K562 (cell line): ENCODE measurements at regions not wholly inside any gene's neighbourhood (a gene's known extent, or its start where the extent isn't known, plus 50 kb on each side); places are given as distances from the start of the nearest gene placed in this dataset.

Source experiments
- ATAC-seq: fragments of 200-7000 bp; cut with Tn5 transposase; 3 replicates; pipeline ENCODE4 v1.9.1; 2020; ENCODE audit warnings: moderate library complexity
- BruUV-seq: library from RNA; stranded (reverse); fragments of 400-500 nt; replicated peaks from 2 replicates; lab custom pipeline; 2021; lab: Mats Ljungman, UMichigan
- CTCF ChIA-PET: fragments of 300-600 bp; formaldehyde crosslinking; extraction: SDS; loops from one replicate; lab custom pipeline; 2021; ENCODE audit warnings: low intra/inter-chr PET ratio; lab: Yijun Ruan, JAX
- POLR2A ChIA-PET: fragments of 300-600, 350-650 bp; sonication (Branson Sonifier 250); formaldehyde crosslinking; extraction: SDS; loops from one replicate; lab custom pipeline; 2021; ENCODE audit warnings: antibody characterized with exemption, inconsistent platforms; lab: Yijun Ruan, JAX
- DNase-seq, 4 experiments: peaks; one replicate each; pipeline versions ENCODE4 v3.0.0 to v3.0.0-alpha.2; 2011 to 2018; ENCODE audit warnings: low spot score in 3 of 4, mixed read lengths in 3 of 4; ENCODE audit errors: extremely low read depth in 1 of 4
- FAIRE-seq: peaks from 2 replicates; lab custom pipeline; 2011; peaks lifted over from hg19 to GRCh38; lab: Jason Lieb, UNC
- H2AFZ ChIP-seq: 2 replicates; pipeline ENCODE4 v1.6.0; 2011; ENCODE audit warnings: low read depth, low read length, control low read depth, inconsistent platforms
- H3K27ac ChIP-seq: fragments of 200-600 bp; 3 replicates; pipeline ENCODE4 v1.8.0; 2011; ENCODE audit warnings: low read depth, mild to moderate bottlenecking, control low read depth, inconsistent platforms, low read length, moderate library complexity, mixed read lengths; ENCODE audit errors: extremely low read depth
- H3K27me3 ChIP-seq, 2 experiments: fragments of 300-600 bp in 1 of 2; 2 replicates in 1 of 2; 3 replicates in 1 of 2; pipeline versions ENCODE4 v1.6.0 to v1.8.0; 2011; ENCODE audit warnings: inconsistent platforms in 2 of 2, low read length in 2 of 2, mild to moderate bottlenecking in 1 of 2, mixed read lengths in 1 of 2, moderate library complexity in 1 of 2; ENCODE audit not compliant: control insufficient read depth in 2 of 2, insufficient read depth in 2 of 2
- H3K36me3 ChIP-seq: fragments of 300-600 bp; 3 replicates; pipeline ENCODE4 v1.8.0; 2011; ENCODE audit warnings: mild to moderate bottlenecking, low read length, inconsistent platforms; ENCODE audit not compliant: control insufficient read depth, insufficient read depth
- H3K4me1 ChIP-seq, 2 experiments: fragments of 200-600 bp in 1 of 2; replicated peaks in 1 of 2; 2 replicates in 1 of 2; 3 replicates in 1 of 2; pipeline versions ENCODE4 v1.5.1 to v1.8.0; 2011; ENCODE audit warnings: inconsistent platforms in 2 of 2, low read length in 2 of 2, mild to moderate bottlenecking in 1 of 2, mixed read lengths in 1 of 2, moderate library complexity in 1 of 2; ENCODE audit not compliant: control insufficient read depth in 2 of 2, insufficient read depth in 2 of 2
- H3K4me2 ChIP-seq: 2 replicates; pipeline ENCODE4 v1.6.1; 2011; ENCODE audit warnings: low read length, control low read depth, inconsistent platforms, mixed read lengths; ENCODE audit not compliant: insufficient read depth
- H3K4me3 ChIP-seq: fragments of 200-600 bp; sonication (generic), shearing (Covaris generic); 2 replicates; pipeline ENCODE4 v1.5.1; 2016; ENCODE audit warnings: control low read depth, inconsistent platforms
- H3K79me2 ChIP-seq: fragments of 200-600 bp; 3 replicates; pipeline ENCODE4 v1.8.0; 2011; ENCODE audit warnings: low read length, inconsistent platforms; ENCODE audit not compliant: control insufficient read depth, insufficient read depth
- H3K9ac ChIP-seq, 2 experiments: 2 replicates each; pipeline versions ENCODE4 v1.6.0 to v1.6.1; 2011; ENCODE audit warnings: low read depth in 2 of 2, low read length in 2 of 2, control low read depth in 1 of 2, inconsistent platforms in 1 of 2, mild to moderate bottlenecking in 1 of 2, mixed read lengths in 1 of 2; ENCODE audit not compliant: insufficient read depth in 1 of 2
- H3K9me1 ChIP-seq: one replicate; pipeline ENCODE4 v1.6.0; 2011; ENCODE audit warnings: inconsistent platforms, mild to moderate bottlenecking, low read length, moderate library complexity; ENCODE audit not compliant: control insufficient read depth, insufficient read depth
- H3K9me3 ChIP-seq: replicated peaks from 2 replicates; pipeline ENCODE4 v1.5.1; 2011; ENCODE audit warnings: low read depth, low read length, inconsistent platforms; ENCODE audit not compliant: control insufficient read depth, insufficient read depth
- H4K20me1 ChIP-seq: replicated peaks from 2 replicates; pipeline ENCODE4 v1.6.1; 2011; ENCODE audit warnings: low read length, inconsistent platforms, mixed read lengths; ENCODE audit not compliant: control insufficient read depth, insufficient read depth
- DLX4 ChIP-seq: fragments of 250-450 bp; sonication (Bioruptor Pico); IDR thresholded peaks from 2 replicates; pipeline ENCODE4 v1.6.1; 2021; ENCODE audit warnings: mild to moderate bottlenecking
- E4F1 ChIP-seq: fragments of 250-450 bp; sonication (Bioruptor Pico); IDR thresholded peaks from 2 replicates; pipeline ENCODE4 v1.5.0; 2021; ENCODE audit warnings: mild to moderate bottlenecking, borderline replicate concordance
- ELF1 ChIP-seq: fragments of 200-800 bp; sonication (Bioruptor generic); IDR thresholded peaks from 2 replicates; pipeline ENCODE4 v1.6.1; 2016; ENCODE audit warnings: missing genetic modification characterization, missing compliant biosample characterization
- FOXP1 ChIP-seq: sonication (generic); formaldehyde crosslinking; IDR thresholded peaks from 2 replicates; pipeline ENCODE4 v1.8.0; 2022; ENCODE audit warnings: mild to moderate bottlenecking, missing genetic modification reagents
- NCOA6 ChIP-seq: fragments of 450-650 bp; IDR thresholded peaks from 2 replicates; pipeline ENCODE4 v1.6.1; 2017; ENCODE audit warnings: mild to moderate bottlenecking
- POLR3A ChIP-seq: IDR thresholded peaks from 2 replicates; pipeline ENCODE4 v1.6.1; 2011; ENCODE audit warnings: borderline replicate concordance, mild to moderate bottlenecking, moderate library complexity; ENCODE audit not compliant: insufficient read length, insufficient read depth; ENCODE audit errors: extremely low read depth
- SFPQ ChIP-seq: fragments of 200-400 bp; formaldehyde crosslinking; IDR thresholded peaks from 2 replicates; pipeline ENCODE4 v1.6.1; 2017; ENCODE audit warnings: mild to moderate bottlenecking, low read depth, low read length, moderate library complexity
- SREBF2 ChIP-seq: sonication (generic); formaldehyde crosslinking; IDR thresholded peaks from 2 replicates; pipeline ENCODE4 v1.4.0; 2020; ENCODE audit warnings: mild to moderate bottlenecking, missing genetic modification reagents
- TAF9B ChIP-seq: fragments of 450-650 bp; IDR thresholded peaks from 2 replicates; pipeline ENCODE4 v1.6.1; 2018; ENCODE audit warnings: mild to moderate bottlenecking; ENCODE audit not compliant: partially characterized antibody
- TGIF2 ChIP-seq: sonication (generic); formaldehyde crosslinking; IDR thresholded peaks from 2 replicates; pipeline ENCODE4 v1.8.1; 2022; ENCODE audit warnings: mild to moderate bottlenecking, missing genetic modification reagents, moderate library complexity
- ZKSCAN3 ChIP-seq: fragments of 250-450 bp; sonication (Bioruptor Pico); IDR thresholded peaks from 2 replicates; pipeline ENCODE4 v1.4.0; 2020
- ZNF212 ChIP-seq: fragments of 450-650 bp; formaldehyde crosslinking; IDR thresholded peaks from 2 replicates; pipeline ENCODE4 v1.4.0; 2020; ENCODE audit warnings: mild to moderate bottlenecking
- ZNF449 ChIP-seq: fragments of 250-450 bp; sonication (Bioruptor Pico); IDR thresholded peaks from 2 replicates; pipeline ENCODE4 v1.8.0; 2022; ENCODE audit warnings: moderate library complexity, mild to moderate bottlenecking, inconsistent platforms
- WGBS: fragments of 100-300 bp; shearing (Covaris generic); methylation state at CpG from one replicate; pipeline ENCODE4 v1.1.6; 2016; ENCODE audit warnings: low coverage, mixed read lengths; ENCODE audit not compliant: insufficient coverage; ENCODE audit errors: missing lambda C conversion rate; 5-methylcytosine and 5-hydroxymethylcytosine counted together
- in situ Hi-C: fragments of 300-500 bp; cut with MboI; formaldehyde crosslinking; loops from 4 replicates; pipeline ENCODE4 v1.15.0; 2018; ENCODE audit warnings: inconsistent platforms, mixed read lengths
- intact Hi-C: fragments of 100-400 bp; cut with micrococcal nuclease; formaldehyde crosslinking; loops from 2 replicates; pipeline ENCODE4 v1.14.2; 2022

- Histone ChIP-seq H3K36me3 (no peaks in the 10 kb centered on the region), H3K4me1 (no peaks in the 10 kb centered on the region), H3K9me1 (no peaks in the 10 kb centered on the region), H3K4me3 (no peak overlapping the region), H3K79me2 (no peaks in the 10 kb centered on the region), H3K4me2 (no peak overlapping the region), H3K9ac (no peak overlapping the region), H4K20me1 (no peaks in the 10 kb centered on the region), H3K27ac (no peak overlapping the region), H3K27me3 (no peaks in the 10 kb centered on the region), H3K9me3 (no peaks in the 10 kb centered on the region), H2AFZ (no peak overlapping the region)
- no TSS peak for BruUV-seq
- WGBS: 13% methylated on average over 1 of the region's 1 CpG
- intact Hi-C loops: no loop called here
- no peak for DNase-seq
- no peak for ATAC-seq
- no peak for FAIRE-seq
- in situ Hi-C loops: no loop called here
- CTCF ChIA-PET: no interaction called here
- POLR2A ChIA-PET: no interaction called here
- TF ChIP-seq NCOA6 (no peak), E4F1 (CRISPR knock-in tag) (no peak), POLR3A (no peak), SFPQ (no peak), ZNF212 (CRISPR knock-in tag) (no peak), SREBF2 (CRISPR knock-in tag) (no peak), ZNF449 (CRISPR knock-in tag) (no peak), ELF1 (tag) (no peak), ZKSCAN3 (CRISPR knock-in tag) (no peak), TAF9B (no peak), TGIF2 (no peak), DLX4 (CRISPR knock-in tag) (no peak), FOXP1 (no peak)
Observed at GRCh38 chr11:81444297-81444696, 1289.4 kb downstream of the FAM181B start.
